ENCODE measurements at regions not wholly inside any gene's neighbourhood (a gene's known extent, or its start where the extent isn't known, plus 50 kb on each side); places are given as distances from the start of the nearest gene placed in this dataset.

- H3K9me3 Mint-ChIP-seq: peaks cover 0 to 14% (median 8%) of the 10 kb centered on the region in 7 donors
- H4K20me1 ChIP-seq (ENCODE audit: insufficient read depth, low read length): no peaks in the 10 kb centered on the region
- no peaks in the 10 kb centered on the region for H3K27me3 ChIP-seq (ENCODE audit: control insufficient read depth in 2 of 2, insufficient read depth in 2 of 2, low read length in 2 of 2)
- H3K9ac ChIP-seq (ENCODE audit: insufficient read depth, low read length, poor library complexity, severe bottlenecking): no peak overlapping the region
- H2AFZ ChIP-seq (ENCODE audit: insufficient read depth, low read depth, low read length, poor library complexity, severe bottlenecking): no peak overlapping the region
- WGBS (ENCODE audit: insufficient coverage): no CpG with 5 or more reads among the region's 2 CpGs
- no peaks in the 10 kb centered on the region for H3K36me3 Mint-ChIP-seq
- TF ChIP-seq, protein P1, sequence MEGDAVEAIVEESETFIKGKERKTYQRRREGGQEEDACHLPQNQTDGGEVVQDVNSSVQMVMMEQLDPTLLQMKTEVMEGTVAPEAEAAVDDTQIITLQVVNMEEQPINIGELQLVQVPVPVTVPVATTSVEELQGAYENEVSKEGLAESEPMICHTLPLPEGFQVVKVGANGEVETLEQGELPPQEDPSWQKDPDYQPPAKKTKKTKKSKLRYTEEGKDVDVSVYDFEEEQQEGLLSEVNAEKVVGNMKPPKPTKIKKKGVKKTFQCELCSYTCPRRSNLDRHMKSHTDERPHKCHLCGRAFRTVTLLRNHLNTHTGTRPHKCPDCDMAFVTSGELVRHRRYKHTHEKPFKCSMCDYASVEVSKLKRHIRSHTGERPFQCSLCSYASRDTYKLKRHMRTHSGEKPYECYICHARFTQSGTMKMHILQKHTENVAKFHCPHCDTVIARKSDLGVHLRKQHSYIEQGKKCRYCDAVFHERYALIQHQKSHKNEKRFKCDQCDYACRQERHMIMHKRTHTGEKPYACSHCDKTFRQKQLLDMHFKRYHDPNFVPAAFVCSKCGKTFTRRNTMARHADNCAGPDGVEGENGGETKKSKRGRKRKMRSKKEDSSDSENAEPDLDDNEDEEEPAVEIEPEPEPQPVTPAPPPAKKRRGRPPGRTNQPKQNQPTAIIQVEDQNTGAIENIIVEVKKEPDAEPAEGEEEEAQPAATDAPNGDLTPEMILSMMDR (IDR thresholded peaks at IDR 0.05): no peak
- DNase-seq: no peak
- intact Hi-C loops (cut with micrococcal nuclease): no loop called here
- H3K9me3 ChIP-seq (replicated peaks in 1 of 2; ENCODE audit: control insufficient read depth in 1 of 2, insufficient read depth in 1 of 2, low read length in 2 of 2): peaks cover 0 to 5% of the 10 kb centered on the region in 2 donors
- H3K36me3 ChIP-seq (replicated peaks in 1 of 2; ENCODE audit: control insufficient read depth in 1 of 2, insufficient read depth in 2 of 2, low read length in 2 of 2): no peaks in the 10 kb centered on the region
- no peak overlapping the region for H3K4me2 ChIP-seq (replicated peaks; ENCODE audit: extremely low read depth, low read length, poor library complexity, severe bottlenecking)
- H3K27me3 Mint-ChIP-seq (ENCODE audit: low read depth in 3 of 3): no peaks in the 10 kb centered on the region
- no peak overlapping the region for H3K27ac ChIP-seq (ENCODE audit: low read depth in 1 of 2, low read length in 2 of 2)
- H3K27ac Mint-ChIP-seq: no peak overlapping the region
- no peaks in the 10 kb centered on the region for H3K4me1 ChIP-seq (ENCODE audit: control insufficient read depth in 1 of 2, insufficient read depth in 2 of 2, low read length in 2 of 2)
- H3K4me1 Mint-ChIP-seq: no peaks in the 10 kb centered on the region
- H3K4me3 ChIP-seq (replicated peaks in 1 of 3; ENCODE audit: low read depth in 2 of 3, low read length in 3 of 3): no peak overlapping the region
- H3K79me2 ChIP-seq (ENCODE audit: insufficient read depth, low read length): no peaks in the 10 kb centered on the region
- no peak overlapping the region for H3K4me3 Mint-ChIP-seq
Observed at GRCh38 chrX:23570674-23571343, 96.5 kb upstream of the PRDX4 start.

DNA sequence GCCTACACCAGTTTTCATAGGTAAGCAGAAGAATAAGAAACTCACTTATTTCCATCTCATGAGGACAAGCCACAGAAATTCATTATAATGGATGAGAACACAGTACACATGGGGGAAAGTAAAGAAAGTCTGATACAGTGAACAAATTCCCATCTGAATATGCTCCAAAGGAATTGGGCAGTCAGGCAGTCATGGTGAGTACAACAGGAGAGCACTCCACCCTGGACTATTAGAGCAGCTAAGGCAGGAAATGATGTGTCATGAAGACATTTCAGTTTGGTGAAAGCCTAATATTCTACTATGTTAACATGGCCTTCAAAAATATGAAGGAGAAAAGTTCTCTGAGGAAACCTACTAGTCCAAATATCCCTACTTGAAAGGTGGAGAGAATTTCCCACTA, 92.0 kb upstream of the PRDX4 start:
- H3K9me3 ChIP-seq (replicated peaks in 1 of 2; ENCODE audit: control insufficient read depth in 1 of 2, insufficient read depth in 1 of 2, low read length in 2 of 2): no peaks in the 10 kb centered on the region
- H3K79me2 ChIP-seq (ENCODE audit: insufficient read depth, low read length): no peaks in the 10 kb centered on the region
- H3K4me2 ChIP-seq (replicated peaks; ENCODE audit: extremely low read depth, low read length, poor library complexity, severe bottlenecking): no peak overlapping the region
- DNase-seq: no peak
- no peak overlapping the region for H3K4me3 ChIP-seq (replicated peaks in 1 of 3; ENCODE audit: low read depth in 2 of 3, low read length in 3 of 3)
- no peak overlapping the region for H3K9ac ChIP-seq (ENCODE audit: insufficient read depth, low read length, poor library complexity, severe bottlenecking)
- no peaks in the 10 kb centered on the region for H3K27me3 ChIP-seq (ENCODE audit: control insufficient read depth in 2 of 2, insufficient read depth in 2 of 2, low read length in 2 of 2)
- no peaks in the 10 kb centered on the region for H4K20me1 ChIP-seq (ENCODE audit: insufficient read depth, low read length)
- Mint-ChIP-seq H3K9me3 (peaks cover 0 to 4% (median 0%) of the 10 kb centered on the region in 7 donors), H3K4me3 (no peak overlapping the region), H3K27ac (no peak overlapping the region), H3K36me3 (no peaks in the 10 kb centered on the region), H3K4me1 (no peaks in the 10 kb centered on the region), H3K27me3 (ENCODE audit: low read depth in 3 of 3) (peaks cover 0 to 2% (median 0%) of the 10 kb centered on the region in 3 donors)
- H2AFZ ChIP-seq (ENCODE audit: insufficient read depth, low read depth, low read length, poor library complexity, severe bottlenecking): no peak overlapping the region
- H3K27ac ChIP-seq (ENCODE audit: low read depth in 1 of 2, low read length in 2 of 2): no peak overlapping the region
- intact Hi-C loops (cut with micrococcal nuclease): no loop called here
- TF ChIP-seq, protein P1 (IDR thresholded peaks at IDR 0.05): no peak
- H3K36me3 ChIP-seq (replicated peaks in 1 of 2; ENCODE audit: control insufficient read depth in 1 of 2, insufficient read depth in 2 of 2, low read length in 2 of 2): no peaks in the 10 kb centered on the region
- no peaks in the 10 kb centered on the region for H3K4me1 ChIP-seq (ENCODE audit: control insufficient read depth in 1 of 2, insufficient read depth in 2 of 2, low read length in 2 of 2)
